HG03520 (cell line): ENCODE measurements at regions not wholly inside any gene's neighbourhood (a gene's known extent, or its start where the extent isn't known, plus 50 kb on each side); places are given as distances from the start of the nearest gene placed in this dataset.
"Not testable (repeated sequence)": the region's sequence is repeated elsewhere in the genome, so short reads cannot be mapped to it uniquely, and the experiment has no call there.

ENCODE experiments used
- ATAC-seq: cut with Tn5 transposase; IDR thresholded peaks from one replicate; pipeline ENCODE4 v1.9.1; 2021; ENCODE audit warnings: mild to moderate bottlenecking, moderate library complexity; ENCODE audit not compliant: unreplicated experiment

- no peak for ATAC-seq
Observed at GRCh38 chr7:153510674-153511073, 541.5 kb upstream of the DPP6 start.

- no peak for ATAC-seq
Observed at GRCh38 chr7:153514032-153514431, 538.2 kb upstream of the DPP6 start.

DNA sequence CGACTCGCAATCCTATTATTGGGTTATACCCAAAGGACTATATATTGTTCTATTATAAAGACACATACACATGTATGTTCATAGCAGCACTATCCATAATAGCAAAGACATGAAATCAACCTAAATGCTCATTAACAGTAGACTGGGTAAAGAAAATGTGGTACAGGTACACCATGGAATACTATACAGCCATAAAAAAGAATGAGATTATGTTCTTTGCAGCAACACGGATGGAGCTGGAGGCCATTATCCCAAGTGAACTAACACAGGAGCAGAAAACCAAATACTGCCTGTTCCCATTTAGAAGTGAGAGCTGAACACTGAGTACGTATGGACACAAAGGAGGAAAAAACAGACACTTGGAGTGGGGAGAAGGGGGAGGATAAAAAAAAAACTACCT is 536.8 kb upstream of the DPP6 start:
- no peak for ATAC-seq

GRCh38 chr7:153518201-153518984 is 533.8 kb upstream of the DPP6 start:
- ATAC-seq = no peak

- no peak for ATAC-seq
Observed at GRCh38 chr7:153521370-153521769, 530.8 kb upstream of the DPP6 start.

DNA sequence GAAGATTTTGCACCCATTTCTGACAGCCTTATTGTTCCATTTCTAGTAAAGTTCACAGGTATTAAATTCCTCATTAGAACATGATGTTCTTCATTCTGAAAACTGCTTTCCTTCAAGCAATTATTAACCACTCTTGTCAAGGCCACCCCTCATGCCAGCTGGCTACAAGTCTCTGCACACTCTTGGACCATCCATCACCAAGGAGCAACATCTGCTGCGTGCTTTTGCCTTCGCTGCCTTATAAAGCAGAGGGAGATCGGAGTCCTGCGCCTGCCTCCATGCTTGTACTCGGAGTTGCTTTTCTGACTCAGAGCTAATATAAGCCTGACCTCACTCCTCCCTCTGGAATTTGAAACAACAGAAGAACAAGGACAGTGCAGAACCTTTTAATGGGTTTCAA is 529.9 kb upstream of the DPP6 start:
- ATAC-seq = no peak

GRCh38 chr7:153523320-153524015 is 528.7 kb upstream of the DPP6 start:
- no peak for ATAC-seq

DNA sequence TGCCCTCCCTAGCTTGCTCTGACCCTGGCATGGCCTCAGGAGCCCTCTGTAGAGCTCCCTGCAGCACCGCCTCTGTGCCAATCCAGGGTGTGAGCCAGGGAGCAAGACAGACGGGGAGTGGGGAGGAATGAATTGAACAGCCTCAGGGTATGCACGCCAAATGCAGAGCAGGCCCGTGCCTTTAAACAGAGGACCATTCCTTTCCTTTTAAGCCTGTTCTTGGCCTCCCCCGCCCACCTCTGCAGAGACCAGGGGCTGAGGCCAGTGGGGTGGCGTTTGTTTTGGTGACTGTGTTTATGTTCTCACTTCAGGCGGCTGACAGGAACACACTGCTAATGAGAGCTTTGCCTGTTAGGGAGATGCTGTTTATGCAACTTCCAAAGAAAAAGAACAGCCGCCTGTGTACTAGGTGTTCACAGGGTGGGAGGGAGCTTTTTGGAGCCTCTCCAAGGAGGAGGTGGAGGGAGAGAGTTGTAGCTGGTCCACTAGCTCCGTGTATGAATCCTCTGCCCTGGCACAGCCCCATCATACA is 528.1 kb upstream of the DPP6 start:
- ATAC-seq = no peak

DNA sequence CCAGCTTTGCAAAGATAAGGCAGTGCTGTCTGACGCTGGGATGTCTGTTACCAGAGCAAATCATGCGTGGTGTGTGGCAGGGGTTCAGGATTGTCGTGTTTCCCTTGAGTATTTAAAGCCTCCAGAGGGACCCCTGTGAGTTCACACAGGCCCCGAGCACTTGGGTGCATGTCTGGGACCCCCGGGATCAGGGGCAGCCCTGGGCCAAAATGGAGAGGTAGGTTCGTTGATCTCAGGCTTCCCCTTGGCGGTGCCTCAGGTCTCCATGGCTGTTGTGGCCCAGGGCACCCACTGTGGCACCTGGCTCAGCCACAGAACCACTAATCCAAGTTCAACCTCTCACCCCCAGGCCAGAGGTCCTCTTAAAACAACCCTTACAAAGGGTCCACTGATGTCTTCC is 523.1 kb upstream of the DPP6 start:
- ATAC-seq = no peak

DNA sequence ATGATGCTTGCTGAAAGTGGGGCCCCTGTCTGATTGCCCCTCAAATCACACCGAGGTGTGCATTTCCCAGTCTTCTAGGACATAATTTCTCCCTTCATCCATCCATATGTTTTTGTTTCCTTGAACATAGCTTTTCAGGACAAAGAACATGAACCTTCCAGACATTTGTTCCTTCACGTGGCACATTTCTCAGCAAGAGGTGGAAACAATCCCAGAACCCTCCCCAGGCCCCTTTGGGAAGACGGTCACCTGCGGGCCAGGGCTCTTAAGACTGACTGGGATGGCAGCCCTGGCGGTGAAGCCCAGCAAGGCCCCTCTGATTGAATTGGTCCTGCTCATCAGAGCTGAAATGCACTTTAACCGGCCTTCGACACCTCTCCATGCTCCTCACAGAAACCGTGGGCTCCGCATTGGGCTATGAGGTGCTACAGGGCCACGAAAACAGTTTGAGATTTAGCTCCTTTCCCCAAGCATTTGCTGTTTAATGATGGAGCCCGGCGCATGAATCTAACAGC is 522.5 kb upstream of the DPP6 start:
- ATAC-seq = no peak

- ATAC-seq = no peak
Observed at GRCh38 chr7:153530441-153530840, 521.8 kb upstream of the DPP6 start.

DNA sequence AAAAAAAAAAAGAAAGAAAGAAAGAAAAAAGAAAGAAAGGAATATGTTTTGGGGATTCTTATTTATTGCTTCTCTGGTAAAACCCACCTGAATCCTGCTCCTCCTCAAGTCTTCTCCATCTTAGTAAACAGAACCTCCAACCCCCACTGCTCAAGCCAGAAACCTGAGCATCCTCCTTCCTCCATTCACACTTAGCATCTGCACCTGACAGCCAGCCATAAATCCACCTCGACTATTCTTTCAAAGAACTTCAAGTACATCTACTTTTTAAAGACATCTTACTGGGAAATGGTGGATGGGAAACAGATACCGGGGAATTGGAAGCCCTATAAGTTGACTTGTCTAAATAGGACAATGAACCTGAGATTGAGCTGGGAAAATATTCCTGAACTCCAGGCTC is 519.9 kb upstream of the DPP6 start:
- no peak for ATAC-seq

DNA sequence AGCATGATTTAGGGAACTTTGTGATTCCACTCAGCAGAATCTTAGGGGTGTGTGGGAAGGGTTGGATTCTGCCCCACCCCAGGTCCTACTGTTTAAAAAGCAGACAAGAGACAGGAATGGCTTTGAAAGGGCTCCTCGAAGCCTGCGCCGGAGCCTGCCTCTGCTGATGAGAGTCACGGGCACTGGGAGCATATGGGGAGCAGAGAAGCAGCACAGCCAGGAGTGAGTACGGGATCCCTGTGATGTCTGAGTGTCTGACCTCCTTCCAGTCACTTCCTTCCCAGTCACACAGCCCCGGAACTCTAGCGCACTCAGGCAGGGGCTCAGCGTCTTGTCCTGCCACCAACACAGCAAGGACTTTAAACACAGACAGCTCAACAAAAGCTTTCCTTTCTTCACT is 514.9 kb upstream of the DPP6 start:
- no peak for ATAC-seq

DNA sequence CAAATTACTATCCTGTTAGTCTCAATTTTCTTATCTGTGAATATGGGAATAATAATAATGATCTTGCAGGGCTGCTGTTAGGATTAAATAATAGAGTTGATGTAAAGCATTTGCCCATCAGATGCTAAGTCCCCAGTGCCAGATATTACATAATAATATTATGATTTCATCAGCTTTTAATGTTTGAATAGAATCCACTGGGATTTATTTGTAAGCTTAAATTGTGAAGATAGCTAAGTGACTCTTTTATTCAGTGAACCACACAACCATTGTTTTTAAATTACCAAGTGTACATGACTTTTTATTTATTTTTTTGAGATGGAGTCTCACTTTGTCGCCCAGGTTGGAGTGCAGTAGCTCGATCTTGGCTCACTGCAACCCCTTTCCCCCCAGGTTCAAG is 510.3 kb upstream of the DPP6 start:
- no peak for ATAC-seq

DNA sequence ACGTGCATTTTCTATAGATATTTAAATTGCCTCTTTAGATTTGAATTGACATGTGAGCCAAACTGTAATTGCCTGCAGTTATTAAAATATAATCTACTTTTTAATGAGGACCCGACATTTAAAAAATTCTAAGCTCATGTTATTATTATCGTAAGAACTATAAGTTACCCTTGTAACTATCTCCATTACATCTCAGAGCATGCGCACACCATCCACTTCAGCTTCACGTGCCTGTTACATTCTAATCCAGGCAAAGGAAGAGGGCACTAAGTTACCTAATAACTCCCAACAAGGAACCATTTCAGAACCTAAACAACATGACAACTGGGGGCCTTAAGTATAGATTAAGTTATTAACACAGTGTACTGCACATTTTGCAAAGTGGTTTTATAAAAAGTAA is 509.0 kb upstream of the DPP6 start:
- no peak for ATAC-seq

DNA sequence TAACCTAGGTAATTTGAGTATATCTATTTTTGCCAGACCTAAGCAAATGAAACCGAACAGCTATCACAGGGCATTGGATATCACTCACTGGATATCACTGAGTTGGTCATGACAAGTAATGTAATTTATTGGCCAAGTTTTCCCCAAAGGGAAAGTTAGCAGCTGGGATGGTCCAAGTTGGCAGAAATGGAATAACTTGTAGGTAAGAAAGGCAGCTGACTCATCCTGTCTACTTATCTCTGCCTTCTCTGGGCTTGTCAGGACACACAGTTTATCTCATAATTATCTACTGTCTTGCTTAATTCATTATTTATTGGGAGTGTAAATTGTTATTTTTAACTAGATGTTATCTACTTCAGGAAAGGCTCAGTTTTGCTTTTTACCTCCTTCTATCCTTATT is 502.0 kb upstream of the DPP6 start:
- ATAC-seq = no peak

- no peak for ATAC-seq
Observed at GRCh38 chr7:153564391-153564790, 487.8 kb upstream of the DPP6 start.

DNA sequence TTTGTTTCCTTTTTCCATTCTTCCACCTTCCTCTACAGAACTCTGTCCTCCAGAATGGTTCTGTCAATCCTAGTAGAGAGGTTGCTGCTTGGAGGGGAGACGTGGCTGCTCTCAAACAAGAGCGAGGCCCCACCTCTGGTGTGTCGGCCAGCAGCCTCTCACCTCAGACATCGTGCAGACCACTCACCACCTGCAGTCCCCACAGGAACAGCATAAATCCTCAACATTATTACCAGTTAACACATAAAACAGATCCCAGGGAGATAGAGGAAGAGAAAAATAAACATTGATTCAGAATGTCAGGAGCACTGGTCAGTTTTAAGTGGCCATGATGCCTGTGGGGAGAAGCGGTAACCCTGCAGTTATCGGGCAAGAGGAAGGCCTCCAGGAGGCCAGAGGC is 485.9 kb upstream of the DPP6 start:
- no peak for ATAC-seq

GRCh38 chr7:153567426-153567825 is 484.8 kb upstream of the DPP6 start:
- no peak for ATAC-seq

DNA sequence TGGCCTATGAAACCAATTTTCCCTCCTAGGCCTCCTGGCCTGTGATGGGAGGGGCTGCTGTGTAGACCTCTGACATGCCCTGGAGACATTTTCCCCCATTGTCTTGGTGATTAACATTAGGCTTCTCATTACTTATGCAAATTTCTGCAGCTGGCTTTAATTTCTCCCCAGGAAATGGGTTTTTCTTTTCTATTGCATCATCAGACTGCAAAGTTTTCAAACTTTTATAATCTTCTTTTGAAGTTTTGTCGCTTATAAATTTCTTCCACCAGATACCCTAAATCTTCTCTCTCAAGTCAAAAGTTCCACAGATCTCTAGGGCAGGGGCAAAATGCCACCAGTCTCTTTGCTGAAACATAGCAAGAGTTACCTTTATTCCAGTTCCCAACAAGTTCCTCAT is 482.7 kb upstream of the DPP6 start:
- not testable (repeated sequence) for ATAC-seq

DNA sequence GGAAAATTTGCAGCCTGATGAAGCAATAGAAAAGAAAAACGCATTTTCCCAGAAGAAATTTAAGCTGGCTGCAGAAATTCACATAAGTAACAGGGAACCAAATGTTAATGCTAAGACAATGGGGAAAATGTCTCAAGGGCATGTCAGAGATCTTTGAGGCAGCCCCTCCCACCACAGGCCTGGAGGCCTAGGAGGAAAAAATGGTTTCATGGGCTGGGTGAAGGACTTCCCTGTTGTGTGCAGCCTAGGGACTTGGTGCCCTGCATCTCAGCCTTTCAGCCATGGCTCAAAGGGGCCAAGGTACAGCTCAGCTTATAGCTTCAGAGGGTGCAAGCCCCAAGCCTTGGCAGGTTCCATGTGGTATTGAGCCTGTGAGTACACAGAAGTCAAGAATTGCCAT is 476.1 kb upstream of the DPP6 start:
- ATAC-seq = no peak

DNA sequence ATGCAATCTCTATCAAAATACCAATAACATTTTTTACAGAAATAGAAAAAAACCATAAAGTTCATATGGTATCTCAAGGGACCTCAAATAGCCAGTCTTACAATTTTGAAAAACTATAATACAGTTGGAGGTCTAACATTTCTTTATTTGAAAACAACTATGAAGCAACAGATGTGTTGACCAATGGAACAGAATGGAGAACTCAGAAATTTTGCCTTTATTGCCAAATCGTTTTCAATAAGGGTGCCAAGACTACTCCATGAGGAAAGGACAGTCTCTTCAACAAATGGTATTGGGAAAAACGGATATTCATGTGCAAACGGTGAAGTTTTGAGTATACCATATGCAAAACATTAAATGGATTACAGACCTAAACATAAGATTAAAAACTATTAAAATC is 470.8 kb upstream of the DPP6 start:
- ATAC-seq = no peak
